Keratinocyte (primary cell): ENCODE measurements at regions not wholly inside any gene's neighbourhood (a gene's known extent, or its start where the extent isn't known, plus 50 kb on each side); places are given as distances from the start of the nearest gene placed in this dataset.

Source experiments
- DNase-seq: peaks from one replicate; pipeline ENCODE4 v3.0.0-alpha.2; 2011; ENCODE audit warnings: low read depth, missing footprints, low spot score
- FAIRE-seq: peaks from 2 replicates; lab custom pipeline; 2011; peaks lifted over from hg19 to GRCh38; lab: Jason Lieb, UNC
- H2AFZ ChIP-seq: 2 replicates; pipeline ENCODE4 v1.6.0; 2012; ENCODE audit warnings: low read length, control low read depth, inconsistent platforms; ENCODE audit not compliant: control insufficient read depth
- H3K27ac ChIP-seq: 2 replicates; pipeline ENCODE4 v1.5.1; 2011; ENCODE audit warnings: low read length; ENCODE audit not compliant: control insufficient read depth, insufficient read depth
- H3K27me3 ChIP-seq: 3 replicates; pipeline ENCODE4 v1.6.0; 2011; ENCODE audit warnings: low read length; ENCODE audit not compliant: control insufficient read depth, insufficient read depth; ENCODE audit errors: extremely low read depth
- H3K36me3 ChIP-seq, 2 experiments: 2 replicates in 1 of 2; 3 replicates in 1 of 2; pipeline ENCODE4 v1.5.1; 2011; ENCODE audit warnings: low read length in 2 of 2, mild to moderate bottlenecking in 1 of 2; ENCODE audit not compliant: control insufficient read depth in 2 of 2, insufficient read depth in 2 of 2; ENCODE audit errors: extremely low read depth in 1 of 2
- H3K4me1 ChIP-seq: 3 replicates; pipeline ENCODE4 v1.5.1; 2011; ENCODE audit warnings: low read length; ENCODE audit not compliant: control insufficient read depth, insufficient read depth; ENCODE audit errors: extremely low read depth
- H3K4me2 ChIP-seq: 3 replicates; pipeline ENCODE4 v1.6.0; 2011; ENCODE audit warnings: low read depth, low read length; ENCODE audit not compliant: control insufficient read depth, insufficient read depth; ENCODE audit errors: extremely low read depth
- H3K4me3 ChIP-seq, 3 experiments: fragments of 200-600 bp in 1 of 3; sonication (generic) in 1 of 3; 2 replicates in 2 of 3; 3 replicates in 1 of 3; pipeline ENCODE4 v1.5.1; 2011 to 2016; ENCODE audit warnings: low read length in 3 of 3, mild to moderate bottlenecking in 3 of 3, control low read depth in 2 of 3, inconsistent platforms in 1 of 3, low read depth in 1 of 3, mixed read lengths in 1 of 3, mixed run types in 1 of 3, moderate library complexity in 1 of 3; ENCODE audit not compliant: control insufficient read depth in 2 of 3, insufficient read depth in 2 of 3; ENCODE audit errors: extremely low read depth in 1 of 3
- H3K79me2 ChIP-seq: 2 replicates; pipeline ENCODE4 v1.6.0; 2012; ENCODE audit warnings: low read length; ENCODE audit not compliant: control insufficient read depth, insufficient read depth
- H3K9ac ChIP-seq: 3 replicates; pipeline ENCODE4 v1.6.0; 2011; ENCODE audit warnings: low read length; ENCODE audit not compliant: control insufficient read depth, insufficient read depth; ENCODE audit errors: extremely low read depth
- H3K9me1 ChIP-seq: 3 replicates; pipeline ENCODE4 v1.6.0; 2011; ENCODE audit warnings: low read length; ENCODE audit not compliant: control insufficient read depth, insufficient read depth; ENCODE audit errors: extremely low read depth
- H3K9me3 ChIP-seq: 2 replicates; pipeline ENCODE4 v1.5.1; 2012; ENCODE audit warnings: low read depth, low read length; ENCODE audit not compliant: control insufficient read depth
- H4K20me1 ChIP-seq: 3 replicates; pipeline ENCODE4 v1.6.0; 2011; ENCODE audit warnings: low read length; ENCODE audit not compliant: control insufficient read depth, insufficient read depth; ENCODE audit errors: extremely low read depth
- EZH2 ChIP-seq: IDR thresholded peaks from one replicate; pipeline ENCODE4 v1.6.1; 2012; ENCODE audit warnings: inconsistent platforms, mild to moderate bottlenecking, low read length, moderate library complexity
- dilution Hi-C: fragments of 300-500 bp; cut with MboI; formaldehyde crosslinking; loops from one replicate; pipeline ENCODE4 v1.7.0; 2020; ENCODE audit warnings: low sequenced_read_pairs; ENCODE audit not compliant: extremely low pct_ligation_motif_present
- TF ChIP-seq, protein P1 (sequence below), 3 experiments: IDR thresholded peaks in 1 of 3; conservative IDR thresholded peaks in 1 of 3; optimal IDR thresholded peaks in 1 of 3; 2 replicates in 2 of 3; 3 replicates in 1 of 3; pipeline versions ENCODE3 to v1.5.1; 2011; ENCODE audit warnings: low read length in 3 of 3, mild to moderate bottlenecking in 3 of 3, moderate library complexity in 2 of 3, control low read depth in 1 of 3, inconsistent platforms in 1 of 3; ENCODE audit not compliant: insufficient read depth in 2 of 3; ENCODE audit errors: extremely low read depth in 1 of 3

DNA sequence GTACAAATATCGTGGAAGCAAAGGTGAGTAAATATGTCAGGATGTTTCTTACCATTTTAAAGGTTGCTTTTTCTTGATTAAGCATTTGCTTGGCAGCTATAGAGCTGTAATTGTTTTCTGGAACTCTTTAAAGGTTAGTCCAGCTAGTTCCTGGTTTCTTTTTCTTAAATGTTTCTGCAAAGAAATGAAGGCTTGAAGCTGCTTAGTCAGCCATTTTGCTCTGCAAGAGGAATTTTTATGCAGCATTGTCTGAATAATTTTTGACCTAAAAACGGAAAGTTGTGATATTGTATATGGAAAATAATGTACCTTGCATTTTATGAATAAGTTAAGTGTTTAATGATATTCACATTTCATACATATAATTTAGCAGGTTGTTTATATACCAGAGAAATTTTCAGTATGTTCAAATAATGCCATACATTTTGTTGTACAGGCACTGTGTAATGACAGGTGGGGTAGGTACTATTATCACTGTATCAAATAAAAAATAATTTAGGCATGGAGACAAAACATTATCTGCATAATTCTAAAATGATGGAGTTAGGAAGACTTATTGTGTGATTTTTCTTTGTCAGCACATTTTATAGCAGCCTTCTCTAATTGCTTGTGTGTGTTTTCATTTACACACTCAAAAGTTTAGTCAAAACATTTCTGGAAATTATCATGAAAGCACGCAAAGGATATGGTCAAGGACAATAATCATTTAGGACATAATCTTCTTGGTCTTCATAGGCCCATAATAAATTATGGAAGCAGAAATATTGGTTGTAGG, 624.4 kb downstream of the NCAM2 start:
- H3K27me3 ChIP-seq = no peaks in the 10 kb centered on the region
- no peaks in the 10 kb centered on the region for H3K9me3 ChIP-seq
- DNase-seq (no peak), FAIRE-seq (no peak)
- no peak overlapping the region for H3K4me2 ChIP-seq
- no peak for TF ChIP-seq EZH2
- TF ChIP-seq, protein P1, sequence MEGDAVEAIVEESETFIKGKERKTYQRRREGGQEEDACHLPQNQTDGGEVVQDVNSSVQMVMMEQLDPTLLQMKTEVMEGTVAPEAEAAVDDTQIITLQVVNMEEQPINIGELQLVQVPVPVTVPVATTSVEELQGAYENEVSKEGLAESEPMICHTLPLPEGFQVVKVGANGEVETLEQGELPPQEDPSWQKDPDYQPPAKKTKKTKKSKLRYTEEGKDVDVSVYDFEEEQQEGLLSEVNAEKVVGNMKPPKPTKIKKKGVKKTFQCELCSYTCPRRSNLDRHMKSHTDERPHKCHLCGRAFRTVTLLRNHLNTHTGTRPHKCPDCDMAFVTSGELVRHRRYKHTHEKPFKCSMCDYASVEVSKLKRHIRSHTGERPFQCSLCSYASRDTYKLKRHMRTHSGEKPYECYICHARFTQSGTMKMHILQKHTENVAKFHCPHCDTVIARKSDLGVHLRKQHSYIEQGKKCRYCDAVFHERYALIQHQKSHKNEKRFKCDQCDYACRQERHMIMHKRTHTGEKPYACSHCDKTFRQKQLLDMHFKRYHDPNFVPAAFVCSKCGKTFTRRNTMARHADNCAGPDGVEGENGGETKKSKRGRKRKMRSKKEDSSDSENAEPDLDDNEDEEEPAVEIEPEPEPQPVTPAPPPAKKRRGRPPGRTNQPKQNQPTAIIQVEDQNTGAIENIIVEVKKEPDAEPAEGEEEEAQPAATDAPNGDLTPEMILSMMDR (optimal IDR thresholded peaks at IDR 0.05 in 1 of 3, IDR thresholded peaks at IDR 0.05 in 1 of 3, conservative IDR thresholded peaks at IDR 0.05 in 1 of 3; ENCODE audit: extremely low read depth in 1 of 3, insufficient read depth in 2 of 3, low read length in 3 of 3) = no peak
- H3K9me1 ChIP-seq = no peaks in the 10 kb centered on the region
- H3K79me2 ChIP-seq = no peaks in the 10 kb centered on the region
- no peak overlapping the region for H3K9ac ChIP-seq
- dilution Hi-C loops = no loop called here
- H3K27ac ChIP-seq = no peak overlapping the region
- no peak overlapping the region for H2AFZ ChIP-seq
- H3K4me1 ChIP-seq = no peaks in the 10 kb centered on the region
- no peaks in the 10 kb centered on the region for H3K36me3 ChIP-seq
- no peak overlapping the region for H3K4me3 ChIP-seq
- no peaks in the 10 kb centered on the region for H4K20me1 ChIP-seq

DNA sequence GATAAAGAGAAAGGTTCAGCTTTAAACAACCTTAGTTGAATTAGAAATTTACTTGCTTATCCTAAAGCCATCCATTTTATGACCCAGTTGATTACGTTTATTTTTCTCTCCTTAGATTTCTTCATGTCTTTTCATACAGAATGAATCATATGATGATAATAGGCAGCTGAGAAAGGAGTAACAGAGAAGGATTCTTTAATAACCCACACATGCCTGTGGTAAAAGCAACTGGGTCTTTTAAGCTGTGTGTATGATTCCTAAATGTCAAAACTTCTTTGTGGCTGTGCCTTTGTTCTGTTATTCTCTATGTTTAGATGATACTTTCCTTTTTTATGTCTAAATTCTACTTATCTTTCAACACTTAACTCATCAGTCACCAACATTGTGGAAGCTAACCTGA, 626.5 kb downstream of the NCAM2 start:
- Histone ChIP-seq H2AFZ (no peak overlapping the region), H3K4me3 (no peak overlapping the region), H3K9ac (no peak overlapping the region), H3K4me2 (no peak overlapping the region), H4K20me1 (no peaks in the 10 kb centered on the region), H3K9me3 (no peaks in the 10 kb centered on the region), H3K4me1 (no peaks in the 10 kb centered on the region), H3K36me3 (no peaks in the 10 kb centered on the region), H3K79me2 (no peaks in the 10 kb centered on the region), H3K27ac (no peak overlapping the region), H3K27me3 (no peaks in the 10 kb centered on the region), H3K9me1 (no peaks in the 10 kb centered on the region)
- TF ChIP-seq EZH2 = no peak
- TF ChIP-seq, protein P1 (optimal IDR thresholded peaks at IDR 0.05 in 1 of 3, IDR thresholded peaks at IDR 0.05 in 1 of 3, conservative IDR thresholded peaks at IDR 0.05 in 1 of 3; ENCODE audit: extremely low read depth in 1 of 3, insufficient read depth in 2 of 3, low read length in 3 of 3) = no peak
- FAIRE-seq (no peak), DNase-seq (no peak)
- dilution Hi-C loops = no loop called here
